ENCODE measurements at regions not wholly inside any gene's neighbourhood (a gene's known extent, or its start where the extent isn't known, plus 50 kb on each side); places are given as distances from the start of the nearest gene placed in this dataset.

DNA sequence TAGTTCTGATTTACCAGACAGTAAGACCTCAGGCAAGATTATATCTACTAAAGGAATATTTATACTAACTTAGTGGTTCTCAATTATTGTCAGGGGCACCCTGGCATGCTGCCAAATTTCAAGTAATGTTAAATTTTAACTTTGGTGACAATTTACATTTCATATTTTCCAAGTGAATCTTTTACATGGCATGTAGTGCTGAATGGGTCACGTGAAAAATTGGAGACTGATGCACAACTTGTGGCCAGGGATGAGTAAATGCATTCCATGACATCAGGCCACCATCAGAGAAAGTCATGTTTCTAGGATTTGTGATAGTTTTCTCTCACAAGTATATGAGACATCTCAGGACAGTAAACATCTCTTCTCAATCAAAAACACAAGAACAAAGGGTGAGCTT, 202.6 kb upstream of the SOX21 start:
- DNase-seq (ENCODE audit: low spot score): no peak
- no peaks in the 10 kb centered on the region for H3K4me1 Mint-ChIP-seq (ENCODE audit: low read depth)
- no peak overlapping the region for H3K27ac Mint-ChIP-seq (ENCODE audit: unreplicated experiment)
- TF ChIP-seq, protein P1, sequence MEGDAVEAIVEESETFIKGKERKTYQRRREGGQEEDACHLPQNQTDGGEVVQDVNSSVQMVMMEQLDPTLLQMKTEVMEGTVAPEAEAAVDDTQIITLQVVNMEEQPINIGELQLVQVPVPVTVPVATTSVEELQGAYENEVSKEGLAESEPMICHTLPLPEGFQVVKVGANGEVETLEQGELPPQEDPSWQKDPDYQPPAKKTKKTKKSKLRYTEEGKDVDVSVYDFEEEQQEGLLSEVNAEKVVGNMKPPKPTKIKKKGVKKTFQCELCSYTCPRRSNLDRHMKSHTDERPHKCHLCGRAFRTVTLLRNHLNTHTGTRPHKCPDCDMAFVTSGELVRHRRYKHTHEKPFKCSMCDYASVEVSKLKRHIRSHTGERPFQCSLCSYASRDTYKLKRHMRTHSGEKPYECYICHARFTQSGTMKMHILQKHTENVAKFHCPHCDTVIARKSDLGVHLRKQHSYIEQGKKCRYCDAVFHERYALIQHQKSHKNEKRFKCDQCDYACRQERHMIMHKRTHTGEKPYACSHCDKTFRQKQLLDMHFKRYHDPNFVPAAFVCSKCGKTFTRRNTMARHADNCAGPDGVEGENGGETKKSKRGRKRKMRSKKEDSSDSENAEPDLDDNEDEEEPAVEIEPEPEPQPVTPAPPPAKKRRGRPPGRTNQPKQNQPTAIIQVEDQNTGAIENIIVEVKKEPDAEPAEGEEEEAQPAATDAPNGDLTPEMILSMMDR (IDR thresholded peaks at IDR 0.05): no peak
- H3K4me3 Mint-ChIP-seq (ENCODE audit: unreplicated experiment): no peak overlapping the region
- H3K36me3 Mint-ChIP-seq (ENCODE audit: low read depth): no peaks in the 10 kb centered on the region
- peaks cover 31% of the 10 kb centered on the region for H3K27me3 Mint-ChIP-seq (ENCODE audit: low read depth)
- H3K9me3 Mint-ChIP-seq (ENCODE audit: low read depth): no peaks in the 10 kb centered on the region

DNA sequence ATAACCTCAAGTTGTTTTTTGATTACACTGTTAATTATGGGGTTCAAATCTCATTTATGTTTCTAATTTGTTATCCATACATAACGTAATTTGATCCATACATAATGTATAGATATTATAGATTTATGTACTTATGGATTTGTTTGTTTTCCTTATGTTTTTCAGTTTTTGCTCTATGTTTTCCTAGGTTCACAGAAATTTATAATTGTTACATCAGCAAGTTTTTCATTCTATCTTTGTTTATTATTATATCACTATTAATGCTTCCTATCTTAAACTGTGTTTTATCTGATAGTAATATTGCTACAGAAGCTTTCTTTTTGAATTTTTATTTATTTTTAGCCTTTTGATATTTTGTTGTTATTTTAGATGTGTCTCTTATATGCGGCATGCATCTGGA, 194.3 kb upstream of the SOX21 start:
- TF ChIP-seq, protein P1 (IDR thresholded peaks at IDR 0.05): no peak
- Mint-ChIP-seq H3K27me3 (ENCODE audit: low read depth) (peaks cover 36% of the 10 kb centered on the region), H3K36me3 (ENCODE audit: low read depth) (no peaks in the 10 kb centered on the region), H3K4me1 (ENCODE audit: low read depth) (no peaks in the 10 kb centered on the region), H3K27ac (ENCODE audit: unreplicated experiment) (no peak overlapping the region), H3K4me3 (ENCODE audit: unreplicated experiment) (no peak overlapping the region), H3K9me3 (ENCODE audit: low read depth) (no peaks in the 10 kb centered on the region)
- DNase-seq (ENCODE audit: low spot score): no peak

DNA sequence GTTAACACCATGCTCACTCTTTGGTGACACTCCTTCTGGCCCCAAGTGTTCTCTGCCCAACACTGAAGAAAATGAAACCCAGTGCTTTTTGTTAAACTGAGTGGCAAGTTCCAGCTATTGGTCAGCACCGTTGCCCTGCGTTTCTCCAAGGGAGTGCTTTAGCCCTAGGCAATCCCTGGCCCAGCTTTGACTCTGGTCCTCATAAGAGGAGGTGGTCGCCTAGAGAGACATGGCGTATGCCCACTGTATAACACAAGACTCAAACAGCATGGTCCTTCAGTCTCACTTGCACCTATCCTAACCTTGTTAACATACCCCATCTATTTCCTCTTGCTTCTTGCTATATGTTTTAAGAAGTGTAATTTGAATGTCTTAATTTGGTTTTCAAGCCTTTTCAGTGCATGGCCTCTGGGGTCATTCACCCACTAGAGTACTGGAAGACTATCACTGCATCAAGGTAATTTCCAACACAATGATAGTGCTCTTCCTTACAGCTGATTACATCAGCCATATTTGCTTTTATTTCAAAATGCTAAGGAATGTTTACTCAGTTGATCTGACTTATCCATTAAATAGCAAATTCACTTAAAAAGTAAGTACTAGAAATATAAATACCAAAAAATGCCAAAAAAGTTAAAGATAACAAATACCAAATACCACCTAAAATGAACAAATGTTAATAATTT, 190.5 kb upstream of the SOX21 start:
- H3K4me3 Mint-ChIP-seq (ENCODE audit: unreplicated experiment): no peak overlapping the region
- H3K4me1 Mint-ChIP-seq (ENCODE audit: low read depth): no peaks in the 10 kb centered on the region
- TF ChIP-seq, protein P1 (IDR thresholded peaks at IDR 0.05): no peak
- H3K9me3 Mint-ChIP-seq (ENCODE audit: low read depth): no peaks in the 10 kb centered on the region
- H3K27me3 Mint-ChIP-seq (ENCODE audit: low read depth): peaks cover 10% of the 10 kb centered on the region
- DNase-seq (ENCODE audit: low spot score): no peak
- H3K27ac Mint-ChIP-seq (ENCODE audit: unreplicated experiment): no peak overlapping the region
- no peaks in the 10 kb centered on the region for H3K36me3 Mint-ChIP-seq (ENCODE audit: low read depth)

DNA sequence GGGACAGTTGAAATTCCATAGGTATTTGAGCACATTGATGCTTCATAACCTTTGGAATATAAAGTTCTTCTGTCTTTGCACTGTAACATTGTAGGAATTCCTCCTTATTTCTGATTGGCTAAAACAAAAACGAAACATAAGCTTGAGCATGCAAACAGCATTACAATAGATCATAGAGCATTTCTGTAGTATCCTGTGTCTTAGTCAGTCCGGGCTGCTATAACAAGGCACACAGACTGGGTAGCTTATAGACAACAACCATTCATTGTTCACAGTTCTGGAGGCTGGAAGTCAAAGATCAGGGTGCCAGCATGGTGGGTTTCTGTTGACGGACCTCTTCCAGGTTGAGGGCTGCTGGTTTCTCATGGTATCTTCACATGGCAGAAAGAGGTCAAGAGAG, 188.7 kb upstream of the SOX21 start:
- TF ChIP-seq, protein P1 (IDR thresholded peaks at IDR 0.05): no peak
- Mint-ChIP-seq H3K27me3 (ENCODE audit: low read depth) (peaks cover 6% of the 10 kb centered on the region), H3K36me3 (ENCODE audit: low read depth) (no peaks in the 10 kb centered on the region), H3K4me3 (ENCODE audit: unreplicated experiment) (no peak overlapping the region), H3K9me3 (ENCODE audit: low read depth) (no peaks in the 10 kb centered on the region), H3K27ac (ENCODE audit: unreplicated experiment) (no peak overlapping the region), H3K4me1 (ENCODE audit: low read depth) (no peaks in the 10 kb centered on the region)
- no peak for DNase-seq (ENCODE audit: low spot score)

DNA sequence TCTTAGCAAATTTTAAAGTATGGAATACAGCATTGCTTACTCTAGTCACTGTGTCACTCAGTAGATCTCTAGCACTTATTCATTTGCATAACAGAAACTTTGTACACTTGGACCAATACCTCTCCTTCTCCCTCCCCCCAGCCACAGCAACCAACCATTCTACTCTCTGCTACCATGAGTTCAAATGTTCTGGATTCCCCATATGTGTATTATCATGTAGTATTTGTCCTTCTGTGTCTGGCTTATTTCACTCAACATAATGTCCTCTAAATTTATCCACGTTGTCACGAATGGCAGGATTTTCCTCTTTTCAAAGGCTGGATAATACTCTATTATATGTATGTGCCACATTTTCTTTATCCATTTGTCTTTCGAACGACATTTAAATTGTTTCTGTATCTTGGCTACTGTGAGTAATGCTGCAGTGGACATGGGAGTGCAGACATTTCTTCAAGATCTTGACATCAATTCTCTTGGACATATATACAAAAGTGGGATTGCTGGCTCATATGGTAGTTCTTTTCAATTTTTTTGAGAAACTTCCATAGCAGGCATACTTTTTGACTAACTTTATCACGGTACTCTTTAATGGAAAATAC, 184.5 kb upstream of the SOX21 start:
- Mint-ChIP-seq H3K27me3 (ENCODE audit: low read depth) (no peaks in the 10 kb centered on the region), H3K4me1 (ENCODE audit: low read depth) (no peaks in the 10 kb centered on the region), H3K4me3 (ENCODE audit: unreplicated experiment) (no peak overlapping the region), H3K9me3 (ENCODE audit: low read depth) (no peaks in the 10 kb centered on the region), H3K36me3 (ENCODE audit: low read depth) (no peaks in the 10 kb centered on the region), H3K27ac (ENCODE audit: unreplicated experiment) (no peak overlapping the region)
- TF ChIP-seq, protein P1 (IDR thresholded peaks at IDR 0.05): no peak
- no peak for DNase-seq (ENCODE audit: low spot score)

All from chondrocyte (in vitro differentiated cells).